Heart left ventricle (tissue), 16 donors: ENCODE measurements at regions not wholly inside any gene's neighbourhood (a gene's known extent, or its start where the extent isn't known, plus 50 kb on each side); places are given as distances from the start of the nearest gene placed in this dataset.

Experiments used
- ATAC-seq, 4 donors: fragments of 200-7000 bp; cut with Tn5 transposase; one replicate each; pipeline ENCODE4 v1.9.1; 2020 to 2022; ENCODE audit warnings: moderate library complexity in 4 of 4, mild to moderate bottlenecking in 3 of 4, moderate number of reproducible peaks in 1 of 4
- DNase-seq, 5 donors: peaks; one replicate each; pipeline ENCODE4 v3.0.0-alpha.2; 2020
- H3K27ac ChIP-seq, 12 donors: fragments of 200-600 bp; sonication (generic) in 4 of 12; one replicate each; pipeline versions ENCODE4 v1.5.0 to v1.8.0; 2016 to 2022; ENCODE audit warnings: mild to moderate bottlenecking in 2 of 12
- H3K27me3 ChIP-seq, 9 donors: fragments of 200-600 bp; sonication (generic) in 2 of 9; one replicate each; pipeline versions ENCODE4 v1.5.1 to v1.8.0; 2016 to 2022; ENCODE audit warnings: mild to moderate bottlenecking in 3 of 9
- H3K36me3 ChIP-seq, 9 donors: fragments of 200-600 bp; sonication (generic) in 2 of 9; one replicate each; pipeline versions ENCODE4 v1.5.0 to v1.8.0; 2018 to 2022; ENCODE audit warnings: mild to moderate bottlenecking in 2 of 9
- H3K4me1 ChIP-seq, 12 donors: fragments of 200-600 bp; sonication (generic) in 4 of 12; one replicate each; pipeline versions ENCODE4 v1.5.0 to v1.8.0; 2016 to 2022; ENCODE audit warnings: mild to moderate bottlenecking in 3 of 12
- H3K4me3 ChIP-seq, 12 donors: fragments of 200-600 bp; sonication (generic) in 4 of 12; one replicate each; pipeline versions ENCODE4 v1.5.0 to v1.8.0; 2017 to 2022; ENCODE audit warnings: mild to moderate bottlenecking in 9 of 12, moderate library complexity in 4 of 12
- H3K9me3 ChIP-seq, 12 donors: fragments of 200-600 bp; sonication (generic) in 4 of 12; one replicate each; pipeline versions ENCODE4 v1.5.0 to v1.8.0; 2016 to 2022; ENCODE audit warnings: mild to moderate bottlenecking in 1 of 12
- CTCF ChIP-seq, 12 donors: fragments of 200-600 bp; sonication (generic) in 4 of 12; IDR thresholded peaks; one replicate each; pipeline versions ENCODE4 v1.5.0 to v1.8.0; 2018 to 2022; ENCODE audit warnings: antibody characterized with exemption in 12 of 12, mild to moderate bottlenecking in 5 of 12
- POLR2A ChIP-seq, 2 donors: fragments of 450-650 bp; IDR thresholded peaks; one replicate each; pipeline ENCODE4 v1.6.1; 2017; ENCODE audit warnings: antibody characterized with exemption in 2 of 2, mild to moderate bottlenecking in 2 of 2, moderate library complexity in 2 of 2
- WGBS, 4 donors: extraction: QIAGEN DNeasy Blood & Tissue Kit in 2 of 4; methylation state at CpG; one replicate each; pipeline versions ENCODE4 v1.1.5 to v1.1.7; 2013 to 2018; 5-methylcytosine and 5-hydroxymethylcytosine counted together
- intact Hi-C, 10 donors: fragments of 100-400 bp; cut with DNase I; formaldehyde crosslinking; loops; one replicate each; pipeline versions ENCODE4 v1.11.1 to v1.14.2; 2022
- donor health status: ischemic (EF 13 %, LVEDD 7.1; RV severe dilation, severe dysfunction).
- donor health status: healthy with polysubstance abuse.
- donor health status: DM: no; HTN: yes; CAD: no.
- donor health status: DM: no; HTN: no; CAD: no.
- donor health status: ischemic (EF 25% LVEDD 6.9; RV normal size, moderate dysfunction).
- donor health status: ischemic (EF 25% LVEDD 5.7; RV mildly dilated, moderate dysfunction).
- donor health status: healthy.
- donor health status: DM: yes; HTN: yes; CAD: no.
- donor health status: ischemic (EF 35%, LVEDD 5.7; RV mildly dilated, moderate dysfunction).
- donor health status: nonischemic (EF 11% LVEDD 7.7; RV severe dilation, severe dysfunction).
- donor health status: DM: yes; HTN: yes; CAD: no.
- donor health status: PGD.
- donor health status: ischemic (EF 29% LVEDD 5.4; RV normal size, mild dysfunction).
- donor health status: nonischemic (EF 23%, LVEDD 6.1; RV moderate dilation, normal function).

GRCh38 chr1:217360510-217360909 is 270.4 kb downstream of the GPATCH2 start:
- Histone ChIP-seq H3K36me3 (no peaks in the 10 kb centered on the region), H3K4me3 (no peak overlapping the region), H3K9me3 (no peaks in the 10 kb centered on the region), H3K27ac (no peak overlapping the region), H3K4me1 (no peaks in the 10 kb centered on the region), H3K27me3 (no peaks in the 10 kb centered on the region)
- no peak for ATAC-seq
- WGBS, 4 donors = 82 to 89% (median 87%) methylated on average over 4 of the region's 4 CpGs
- intact Hi-C loops = no loop called here
- TF ChIP-seq POLR2A (IDR thresholded peaks at IDR 0.05) = no peak
- TF ChIP-seq CTCF (IDR thresholded peaks at IDR 0.05) = no peak
- no peak for DNase-seq

DNA sequence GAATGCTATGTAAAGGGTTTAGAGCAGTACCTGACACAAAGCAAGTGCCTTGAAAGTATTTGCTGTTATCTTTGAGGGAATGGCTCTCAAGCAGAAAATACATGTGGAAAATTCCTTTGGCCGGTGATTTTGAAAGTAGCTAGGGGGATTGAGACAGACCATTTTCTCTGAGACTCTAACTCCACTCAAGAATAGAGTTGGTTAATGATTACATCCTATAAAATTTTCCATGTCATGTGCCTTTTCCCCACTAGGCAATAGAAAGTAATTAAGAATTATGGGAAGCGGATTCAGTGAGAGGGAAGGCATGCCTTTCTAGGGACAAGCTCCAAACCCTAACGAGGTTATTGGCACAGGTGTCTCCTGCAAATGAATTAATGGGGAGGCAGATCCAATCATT is 276.0 kb downstream of the GPATCH2 start:
- WGBS, 4 donors = 74 to 86% (median 77%) methylated on average over 3 of the region's 3 CpGs
- TF ChIP-seq POLR2A (IDR thresholded peaks at IDR 0.05) (no peak), CTCF (IDR thresholded peaks at IDR 0.05) (no peak)
- DNase-seq (no peak), ATAC-seq (no peak)
- Histone ChIP-seq H3K27me3 (no peaks in the 10 kb centered on the region), H3K27ac (no peak overlapping the region), H3K4me3 (no peak overlapping the region), H3K36me3 (no peaks in the 10 kb centered on the region), H3K9me3 (no peaks in the 10 kb centered on the region), H3K4me1 (no peaks in the 10 kb centered on the region)
- intact Hi-C loops = no loop called here

- no peak overlapping the region for H3K27ac ChIP-seq
- H3K4me1 ChIP-seq = no peaks in the 10 kb centered on the region
- no peak for ATAC-seq
- H3K4me3 ChIP-seq = no peak overlapping the region
- no peak for TF ChIP-seq POLR2A (IDR thresholded peaks at IDR 0.05)
- TF ChIP-seq CTCF (IDR thresholded peaks at IDR 0.05) = no peak
- no peak for DNase-seq
- H3K27me3 ChIP-seq = no peaks in the 10 kb centered on the region
- no peaks in the 10 kb centered on the region for H3K36me3 ChIP-seq
- intact Hi-C loops = no loop called here
- WGBS, 4 donors = 73 to 79% (median 76%) methylated on average over 7 of the region's 7 CpGs
- H3K9me3 ChIP-seq = no peaks in the 10 kb centered on the region
Measured at GRCh38 chr1:217348960-217349664, 281.8 kb downstream of the GPATCH2 start.

DNA sequence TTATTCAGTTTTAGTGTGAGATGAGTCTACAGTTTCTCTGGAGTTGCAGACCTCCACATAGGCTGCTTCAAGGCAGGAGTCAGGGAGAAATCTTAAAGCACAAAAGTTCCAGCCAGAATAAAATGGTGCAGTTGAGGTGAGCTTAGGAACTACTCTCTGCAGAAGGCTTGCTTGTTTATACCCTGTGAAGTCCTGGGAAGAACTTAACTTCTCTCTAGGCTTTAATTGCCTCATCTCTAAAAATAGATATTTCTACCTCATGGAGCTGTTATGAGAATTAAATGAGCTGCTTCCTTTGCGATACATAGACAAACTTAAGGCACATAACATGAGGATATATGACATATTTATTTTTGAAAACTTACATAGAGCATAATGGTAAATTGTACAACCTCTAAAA is 286.2 kb downstream of the GPATCH2 start:
- H3K27me3 ChIP-seq = no peaks in the 10 kb centered on the region
- H3K36me3 ChIP-seq = no peaks in the 10 kb centered on the region
- DNase-seq (no peak), ATAC-seq (peak; percentile 61 to 72 (median 67))
- no peaks in the 10 kb centered on the region for H3K4me1 ChIP-seq
- WGBS, 4 donors = 43 to 52% (median 50%) methylated on average over 1 of the region's 1 CpG
- TF ChIP-seq CTCF (IDR thresholded peaks at IDR 0.05) = no peak
- TF ChIP-seq POLR2A (IDR thresholded peaks at IDR 0.05) = no peak
- no peaks in the 10 kb centered on the region for H3K9me3 ChIP-seq
- no peak overlapping the region for H3K27ac ChIP-seq
- intact Hi-C loops = no loop called here
- H3K4me3 ChIP-seq = no peak overlapping the region
